ENCODE measurements at regions not wholly inside any gene's neighbourhood (a gene's known extent, or its start where the extent isn't known, plus 50 kb on each side); places are given as distances from the start of the nearest gene placed in this dataset.
A peak's percentile ranks its signal among the peaks of the same experiment; 100 is the strongest.

DNA sequence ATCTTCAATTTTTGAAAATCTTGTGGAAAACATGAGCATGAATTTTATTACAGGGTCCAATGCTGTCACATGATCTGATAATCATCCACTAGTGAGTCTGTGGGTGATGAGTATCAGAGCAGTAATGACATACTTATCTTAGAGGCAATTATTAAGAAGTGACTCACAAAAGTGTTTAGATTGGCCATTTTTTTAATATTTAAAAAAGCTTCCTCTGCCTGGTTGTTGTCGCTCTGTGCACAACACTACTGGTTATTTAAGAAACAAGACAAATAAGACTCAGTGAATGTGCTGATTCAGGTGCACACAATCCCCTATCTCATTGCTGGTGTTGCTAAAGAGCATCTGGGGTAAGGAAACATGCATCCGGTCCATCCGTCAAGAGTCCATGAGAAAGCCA lies 665.8 kb upstream of the ZEB2 start:
- H3K9ac ChIP-seq (ENCODE audit: insufficient read depth, low read length), result no peak overlapping the region
- peak overlapping the region; percentile 67 for H3K27ac ChIP-seq (ENCODE audit: insufficient read depth, low read length)
- peak; percentile 34 to 77 for DNase-seq (ENCODE audit: low read depth in 2 of 2)
- H4K20me1 ChIP-seq (ENCODE audit: control insufficient read depth, extremely low read depth, insufficient read depth, low read length), result no peaks in the 10 kb centered on the region
- no peak overlapping the region for H3K4me3 ChIP-seq (replicated peaks in 1 of 4; ENCODE audit: control extremely low read depth in 1 of 4, insufficient read depth in 1 of 4, low read depth in 3 of 4, low read length in 4 of 4)
- no peaks in the 10 kb centered on the region for H3K79me2 ChIP-seq (ENCODE audit: control insufficient read depth, insufficient read depth, low read length)
- no peaks in the 10 kb centered on the region for H3K9me3 ChIP-seq (ENCODE audit: control insufficient read depth, insufficient read depth, low read depth, low read length)
- no peaks in the 10 kb centered on the region for H3K27me3 ChIP-seq (ENCODE audit: control insufficient read depth, insufficient read depth, low read length)
- H3K4me1 ChIP-seq (ENCODE audit: control insufficient read depth, extremely low read depth, insufficient read depth, low read length), result peaks cover 3% of the 10 kb centered on the region
- H3K36me3 ChIP-seq (ENCODE audit: control insufficient read depth, insufficient read depth, low read length), result no peaks in the 10 kb centered on the region
- no peak overlapping the region for H3K4me2 ChIP-seq (ENCODE audit: extremely low read depth, insufficient read depth, low read length)
- no peak for TF ChIP-seq EZH2 (IDR thresholded peaks at IDR 0.05; ENCODE audit: low read length, missing control alignments)
- TF ChIP-seq, protein P1, sequence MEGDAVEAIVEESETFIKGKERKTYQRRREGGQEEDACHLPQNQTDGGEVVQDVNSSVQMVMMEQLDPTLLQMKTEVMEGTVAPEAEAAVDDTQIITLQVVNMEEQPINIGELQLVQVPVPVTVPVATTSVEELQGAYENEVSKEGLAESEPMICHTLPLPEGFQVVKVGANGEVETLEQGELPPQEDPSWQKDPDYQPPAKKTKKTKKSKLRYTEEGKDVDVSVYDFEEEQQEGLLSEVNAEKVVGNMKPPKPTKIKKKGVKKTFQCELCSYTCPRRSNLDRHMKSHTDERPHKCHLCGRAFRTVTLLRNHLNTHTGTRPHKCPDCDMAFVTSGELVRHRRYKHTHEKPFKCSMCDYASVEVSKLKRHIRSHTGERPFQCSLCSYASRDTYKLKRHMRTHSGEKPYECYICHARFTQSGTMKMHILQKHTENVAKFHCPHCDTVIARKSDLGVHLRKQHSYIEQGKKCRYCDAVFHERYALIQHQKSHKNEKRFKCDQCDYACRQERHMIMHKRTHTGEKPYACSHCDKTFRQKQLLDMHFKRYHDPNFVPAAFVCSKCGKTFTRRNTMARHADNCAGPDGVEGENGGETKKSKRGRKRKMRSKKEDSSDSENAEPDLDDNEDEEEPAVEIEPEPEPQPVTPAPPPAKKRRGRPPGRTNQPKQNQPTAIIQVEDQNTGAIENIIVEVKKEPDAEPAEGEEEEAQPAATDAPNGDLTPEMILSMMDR (conservative IDR thresholded peaks at IDR 0.05 in 1 of 2, IDR thresholded peaks at IDR 0.05 in 1 of 2; ENCODE audit: low read depth in 1 of 2, low read length in 2 of 2), result no peak
- H2AFZ ChIP-seq (ENCODE audit: low read length), result no peak overlapping the region

DNA sequence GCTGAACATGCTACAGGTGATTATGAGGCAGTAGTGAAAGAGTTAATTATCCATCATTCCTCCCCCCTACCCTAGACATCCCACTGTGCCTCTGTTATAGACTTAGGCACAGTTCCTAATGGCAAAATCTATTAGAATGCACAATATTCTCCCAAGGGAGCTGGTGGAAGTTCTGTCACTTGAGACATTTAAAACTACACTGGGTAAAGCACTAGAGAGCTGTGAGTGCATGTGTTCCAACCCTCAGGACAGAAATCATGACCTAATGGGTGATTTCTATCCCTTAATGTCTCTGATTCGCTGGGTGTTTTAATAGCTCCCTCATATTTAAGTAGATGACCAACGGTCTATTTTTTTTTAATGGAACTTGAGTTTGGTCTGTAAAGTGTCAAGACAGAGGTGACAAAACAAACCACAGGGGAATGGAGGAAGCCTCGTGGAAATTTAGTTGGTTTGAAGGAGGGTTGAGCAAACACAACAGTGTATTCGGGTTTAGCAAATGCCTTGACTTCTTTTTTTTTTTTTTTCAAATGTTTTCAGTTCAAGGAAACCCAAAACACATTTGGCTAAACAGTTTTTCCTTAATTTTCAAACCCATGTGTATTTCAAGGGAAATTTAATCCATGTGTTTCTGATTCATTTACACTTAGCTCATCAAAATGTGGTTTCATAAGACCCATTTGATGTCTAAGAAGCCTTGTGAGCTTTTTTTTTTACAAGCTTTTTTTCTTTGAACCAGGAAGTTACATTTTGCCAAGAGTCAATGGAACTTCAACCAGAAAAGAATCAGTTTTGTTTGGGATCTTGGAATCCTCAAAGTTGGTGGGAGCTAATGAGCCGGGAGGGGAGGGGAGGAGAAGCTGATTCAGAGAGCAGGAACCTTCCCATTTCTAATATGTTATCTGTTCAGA lies 665.1 kb upstream of the ZEB2 start:
- Histone ChIP-seq H3K9ac (ENCODE audit: insufficient read depth, low read length) (no peak overlapping the region), H3K27me3 (ENCODE audit: control insufficient read depth, insufficient read depth, low read length) (no peaks in the 10 kb centered on the region), H3K9me3 (ENCODE audit: control insufficient read depth, insufficient read depth, low read depth, low read length) (no peaks in the 10 kb centered on the region), H3K27ac (ENCODE audit: insufficient read depth, low read length) (peak overlapping the region; percentile 67), H3K4me3 (replicated peaks in 1 of 4; ENCODE audit: control extremely low read depth in 1 of 4, insufficient read depth in 1 of 4, low read depth in 3 of 4, low read length in 4 of 4) (no peak overlapping the region), H3K36me3 (ENCODE audit: control insufficient read depth, insufficient read depth, low read length) (no peaks in the 10 kb centered on the region), H3K4me2 (ENCODE audit: extremely low read depth, insufficient read depth, low read length) (peak overlapping the region; percentile 52), H4K20me1 (ENCODE audit: control insufficient read depth, extremely low read depth, insufficient read depth, low read length) (no peaks in the 10 kb centered on the region), H2AFZ (ENCODE audit: low read length) (peak overlapping the region; percentile 38), H3K4me1 (ENCODE audit: control insufficient read depth, extremely low read depth, insufficient read depth, low read length) (peaks cover 3% of the 10 kb centered on the region), H3K79me2 (ENCODE audit: control insufficient read depth, insufficient read depth, low read length) (no peaks in the 10 kb centered on the region)
- peak; percentile 57 to 77 for DNase-seq (ENCODE audit: low read depth in 2 of 2)
- no peak for TF ChIP-seq EZH2 (IDR thresholded peaks at IDR 0.05; ENCODE audit: low read length, missing control alignments)
- TF ChIP-seq, protein P1 (conservative IDR thresholded peaks at IDR 0.05 in 1 of 2, IDR thresholded peaks at IDR 0.05 in 1 of 2; ENCODE audit: low read depth in 1 of 2, low read length in 2 of 2), result no peak

DNA sequence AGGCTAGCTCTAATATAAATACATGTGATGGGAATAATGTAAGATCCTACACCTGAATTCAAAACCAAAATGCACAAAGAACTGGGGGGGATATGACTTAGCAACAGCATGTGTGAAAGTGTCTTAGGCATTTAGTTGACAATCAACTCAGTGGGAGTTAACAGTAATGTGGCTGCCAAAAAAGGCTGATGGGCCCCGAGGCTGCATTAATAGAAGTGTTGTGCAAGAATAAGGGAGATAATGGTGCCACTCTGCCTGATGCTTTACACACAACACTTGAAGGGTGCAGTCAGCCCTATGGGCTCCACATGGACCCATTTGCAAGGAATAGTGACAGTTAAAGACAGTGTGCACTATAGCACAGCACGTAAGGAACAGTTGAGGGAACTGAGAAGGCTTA lies 649.4 kb upstream of the ZEB2 start:
- no peak for TF ChIP-seq EZH2 (IDR thresholded peaks at IDR 0.05; ENCODE audit: low read length, missing control alignments)
- TF ChIP-seq, protein P1 (conservative IDR thresholded peaks at IDR 0.05 in 1 of 2, IDR thresholded peaks at IDR 0.05 in 1 of 2; ENCODE audit: low read depth in 1 of 2, low read length in 2 of 2), result no peak
- Histone ChIP-seq H3K9ac (ENCODE audit: insufficient read depth, low read length) (no peak overlapping the region), H2AFZ (ENCODE audit: low read length) (no peak overlapping the region), H3K27ac (ENCODE audit: insufficient read depth, low read length) (no peak overlapping the region), H3K4me3 (replicated peaks in 1 of 4; ENCODE audit: control extremely low read depth in 1 of 4, insufficient read depth in 1 of 4, low read depth in 3 of 4, low read length in 4 of 4) (no peak overlapping the region), H3K4me1 (ENCODE audit: control insufficient read depth, extremely low read depth, insufficient read depth, low read length) (no peaks in the 10 kb centered on the region), H3K9me3 (ENCODE audit: control insufficient read depth, insufficient read depth, low read depth, low read length) (no peaks in the 10 kb centered on the region), H3K27me3 (ENCODE audit: control insufficient read depth, insufficient read depth, low read length) (no peaks in the 10 kb centered on the region), H3K79me2 (ENCODE audit: control insufficient read depth, insufficient read depth, low read length) (no peaks in the 10 kb centered on the region), H4K20me1 (ENCODE audit: control insufficient read depth, extremely low read depth, insufficient read depth, low read length) (no peaks in the 10 kb centered on the region), H3K36me3 (ENCODE audit: control insufficient read depth, insufficient read depth, low read length) (no peaks in the 10 kb centered on the region), H3K4me2 (ENCODE audit: extremely low read depth, insufficient read depth, low read length) (no peak overlapping the region)
- DNase-seq (ENCODE audit: low read depth in 2 of 2), result no peak

Data from fibroblast of lung (primary cell).